Fibroblast of villous mesenchyme (primary cell): ENCODE measurements at regions not wholly inside any gene's neighbourhood (a gene's known extent, or its start where the extent isn't known, plus 50 kb on each side); places are given as distances from the start of the nearest gene placed in this dataset.

Experiments used
- DNase-seq: peaks from one replicate; pipeline ENCODE4 v3.0.0-alpha.2; 2010; ENCODE audit warnings: low read depth
- H3K4me3 ChIP-seq: 2 replicates; pipeline ENCODE4 v1.5.1; 2011; ENCODE audit warnings: low read depth, mild to moderate bottlenecking, low read length
- CTCF ChIP-seq: IDR thresholded peaks from 2 replicates; pipeline ENCODE4 v1.5.1; 2012; ENCODE audit warnings: low read depth, mild to moderate bottlenecking, low read length; ENCODE audit not compliant: insufficient read depth

- TF ChIP-seq CTCF: no peak
Observed at GRCh38 chr6:90463359-90463758, 123.5 kb downstream of the MAP3K7 start.

GRCh38 chr6:90462102-90462501 lies 124.8 kb downstream of the MAP3K7 start:
- H3K4me3 ChIP-seq: no peak overlapping the region
- DNase-seq: no peak
- TF ChIP-seq CTCF: no peak

More at GRCh38 chr6:90463359-90463758, 123.5 kb downstream of the MAP3K7 start:
- H3K4me3 ChIP-seq: no peak overlapping the region
- DNase-seq: no peak

- TF ChIP-seq CTCF: no peak
- DNase-seq: no peak
- H3K4me3 ChIP-seq: no peak overlapping the region
Observed at GRCh38 chr6:90461383-90461782, 125.5 kb downstream of the MAP3K7 start.

- no peak for TF ChIP-seq CTCF
- no peak for DNase-seq
Observed at GRCh38 chr6:90460051-90460450, 126.8 kb downstream of the MAP3K7 start.

GRCh38 chr6:90459225-90459758 lies 127.6 kb downstream of the MAP3K7 start:
- no peak overlapping the region for H3K4me3 ChIP-seq
- no peak for DNase-seq
- no peak for TF ChIP-seq CTCF

More at GRCh38 chr6:90460051-90460450, 126.8 kb downstream of the MAP3K7 start:
- no peak overlapping the region for H3K4me3 ChIP-seq

- DNase-seq: no peak
- H3K4me3 ChIP-seq: no peak overlapping the region
- no peak for TF ChIP-seq CTCF
Observed at GRCh38 chr6:90458353-90459224, 128.3 kb downstream of the MAP3K7 start.
